ENCODE measurements at regions not wholly inside any gene's neighbourhood (a gene's known extent, or its start where the extent isn't known, plus 50 kb on each side); places are given as distances from the start of the nearest gene placed in this dataset.
"Not testable (repeated sequence)": the region's sequence is repeated elsewhere in the genome, so short reads cannot be mapped to it uniquely, and the experiment has no call there.

DNA sequence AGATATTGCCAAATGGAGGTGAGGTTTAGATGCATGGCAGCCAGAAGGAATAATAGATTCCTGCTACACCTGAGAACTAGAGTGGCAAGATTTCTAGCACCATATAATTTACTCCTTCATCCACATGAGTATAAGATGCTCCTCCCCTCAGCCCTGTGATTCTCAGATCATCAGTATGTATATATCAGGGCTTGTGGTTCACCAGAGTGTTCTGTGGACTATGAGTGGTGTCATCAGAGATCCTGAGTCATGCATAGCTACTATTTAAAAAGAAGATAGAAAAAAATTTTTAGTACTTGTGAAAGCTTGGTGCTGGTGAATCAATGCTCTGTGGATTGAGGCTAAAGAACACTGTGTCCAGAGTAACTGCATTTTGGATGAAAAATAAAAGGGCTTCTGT, 285.9 kb downstream of the BMP4 start:
- DNase-seq (ENCODE audit: low read depth), result peak; percentile 71

DNA sequence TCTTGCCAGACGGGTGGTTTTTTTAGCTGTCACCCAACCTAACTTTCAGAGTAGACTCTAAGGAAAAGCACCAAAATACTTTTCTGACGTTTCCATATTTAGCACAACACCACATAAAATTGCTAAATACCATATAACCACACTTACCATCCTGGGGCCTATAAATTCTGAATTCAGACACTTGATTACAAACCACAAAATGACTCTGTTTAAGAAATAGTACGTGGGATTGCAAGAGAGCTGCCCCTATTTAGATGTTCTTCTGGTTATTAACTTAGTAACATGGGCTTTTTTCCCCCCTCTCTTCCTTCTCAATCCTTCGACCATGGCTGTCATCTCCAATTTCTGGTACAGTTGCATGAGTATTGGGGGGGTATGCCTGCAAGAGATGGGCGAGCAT, 287.7 kb downstream of the BMP4 start:
- peak; percentile 31 for DNase-seq (ENCODE audit: low read depth)

DNA sequence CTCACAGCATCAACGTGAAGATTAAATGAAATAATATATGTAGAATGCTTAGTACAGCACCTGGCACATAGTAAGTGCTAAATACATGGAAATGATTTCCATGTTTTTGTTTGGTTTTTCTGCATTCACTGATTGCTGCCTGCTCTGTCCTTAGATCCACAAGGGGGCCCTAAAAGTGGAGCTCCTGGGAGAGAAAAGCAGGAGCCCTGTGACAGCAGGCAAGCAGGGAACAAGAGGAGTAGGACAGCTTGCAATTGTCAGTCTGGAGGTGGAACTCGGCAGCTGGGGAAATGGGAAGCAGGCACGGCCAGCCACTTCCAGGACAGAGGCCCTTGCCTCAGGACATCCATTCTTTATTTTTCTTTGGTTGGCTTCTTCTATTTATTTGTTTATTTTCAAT, 292.9 kb downstream of the BMP4 start:
- DNase-seq (ENCODE audit: low read depth), result no peak

DNA sequence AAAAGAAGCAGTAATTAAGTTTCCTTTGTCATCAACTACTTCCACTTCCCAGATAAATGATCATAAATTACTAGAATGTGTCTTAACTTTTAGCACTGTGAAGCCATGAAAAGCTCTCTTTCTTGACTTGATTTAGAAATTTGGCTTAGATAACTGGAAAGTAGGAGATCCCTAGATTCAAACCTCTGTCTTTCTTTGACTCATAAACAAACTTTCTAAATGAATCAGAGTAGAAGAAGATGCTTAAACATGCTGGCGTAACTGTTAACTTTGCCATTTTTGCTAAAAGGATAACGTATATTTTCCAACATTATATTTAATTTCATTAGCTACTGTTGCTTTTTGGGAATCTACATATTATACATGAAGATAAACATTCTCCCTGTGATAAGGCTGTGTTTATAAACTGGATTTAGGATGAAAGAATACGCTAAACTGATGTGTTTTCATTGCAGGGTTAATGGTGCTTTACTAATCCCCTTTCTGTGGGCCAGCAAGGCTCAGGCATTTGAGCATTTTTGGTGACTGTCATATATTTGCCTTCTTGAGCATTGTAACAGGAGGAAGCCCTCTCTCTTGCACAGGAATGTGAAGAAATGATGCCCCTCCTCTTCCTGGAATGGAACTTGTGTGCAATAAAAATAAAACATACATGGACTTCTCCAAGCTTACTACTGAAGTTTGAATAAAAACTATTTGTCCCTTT, 301.4 kb downstream of the BMP4 start:
- no peak for DNase-seq (ENCODE audit: low read depth)

DNA sequence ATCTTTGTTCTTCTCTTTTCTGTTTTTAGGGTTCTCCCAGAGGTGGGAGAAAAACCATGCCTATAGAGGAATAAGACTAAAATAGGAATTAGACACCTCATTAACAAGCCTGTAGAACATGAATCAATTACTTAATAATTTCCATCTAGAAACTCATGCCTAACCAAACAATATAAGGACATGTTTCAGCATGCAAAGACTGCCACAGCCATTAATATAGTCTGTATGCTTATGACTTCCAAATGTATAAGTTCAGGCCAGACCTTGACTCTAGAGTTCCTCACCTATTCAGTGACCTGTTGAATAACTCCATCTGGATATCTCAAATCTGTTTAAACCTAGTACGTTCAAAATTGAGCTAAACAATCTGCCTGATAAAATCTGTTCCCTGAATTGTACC, 304.6 kb downstream of the BMP4 start:
- no peak for DNase-seq (ENCODE audit: low read depth)

DNA sequence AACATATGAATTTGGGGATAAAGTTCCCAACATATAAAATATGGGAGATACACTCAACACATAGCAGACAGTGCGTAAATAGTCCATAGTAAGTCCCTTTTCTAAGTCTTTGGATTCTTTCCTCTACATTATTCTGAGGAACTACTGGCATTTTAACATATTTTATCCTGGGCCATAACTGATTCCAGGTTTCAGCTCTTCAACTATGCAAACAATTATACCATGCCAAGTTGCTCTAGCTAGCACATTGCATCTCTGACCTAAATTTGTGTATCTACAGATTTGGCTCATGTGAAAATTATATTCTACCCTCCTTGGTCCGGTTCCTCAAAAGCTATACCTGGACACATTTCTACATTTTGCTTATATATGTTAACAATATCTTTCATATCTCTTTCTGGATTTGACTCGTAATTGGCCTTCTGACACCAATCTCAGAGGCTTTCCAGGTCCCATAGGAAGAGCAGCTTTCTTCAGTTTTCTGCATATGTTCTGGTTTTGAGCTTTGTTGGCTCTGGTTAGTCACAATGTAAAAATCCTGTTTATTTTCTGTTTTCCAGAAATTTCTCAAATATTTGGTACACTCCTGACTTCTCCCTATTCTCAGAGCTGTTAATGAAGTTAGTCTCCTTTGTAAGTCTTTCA, 305.4 kb downstream of the BMP4 start:
- no peak for DNase-seq (ENCODE audit: low read depth)

DNA sequence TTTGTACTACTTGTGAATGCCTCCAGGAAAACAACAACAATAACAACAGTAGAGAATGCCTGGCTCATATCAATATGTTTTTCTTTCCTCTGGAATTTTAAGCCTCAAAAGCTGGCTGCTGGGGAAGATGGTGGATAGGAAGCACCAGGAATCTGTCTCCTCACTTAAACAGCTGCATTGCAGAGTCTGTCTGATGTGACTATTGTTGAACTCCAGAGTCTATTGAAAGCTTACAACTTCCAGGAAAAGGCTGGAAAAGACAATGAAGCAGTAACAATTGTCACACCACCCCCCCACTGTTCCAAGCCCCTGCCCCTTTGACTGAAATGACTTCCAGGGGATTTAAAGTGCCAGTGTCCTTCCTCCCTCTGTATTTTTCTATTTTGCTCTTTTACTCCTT, 309.7 kb downstream of the BMP4 start:
- no peak for DNase-seq (ENCODE audit: low read depth)

DNA sequence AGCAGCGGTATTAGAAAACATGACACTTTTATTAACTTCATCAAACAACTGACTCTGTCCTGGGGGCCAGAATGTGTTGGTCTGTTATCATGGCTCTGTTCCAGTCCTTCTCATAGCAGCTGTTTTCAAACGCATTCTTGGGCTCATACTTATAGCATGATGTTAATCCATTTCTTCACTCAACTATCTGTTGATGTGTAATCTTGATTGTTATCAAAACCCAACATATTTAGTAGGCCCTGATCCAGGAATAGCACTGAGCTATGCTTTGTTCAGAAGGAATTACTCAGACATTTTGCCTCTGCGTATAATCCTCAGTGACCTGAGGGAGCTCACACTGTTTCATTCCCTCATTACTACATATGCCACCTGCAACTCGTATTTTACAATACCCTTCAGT, 315.9 kb downstream of the BMP4 start:
- no peak for DNase-seq (ENCODE audit: low read depth)

DNA sequence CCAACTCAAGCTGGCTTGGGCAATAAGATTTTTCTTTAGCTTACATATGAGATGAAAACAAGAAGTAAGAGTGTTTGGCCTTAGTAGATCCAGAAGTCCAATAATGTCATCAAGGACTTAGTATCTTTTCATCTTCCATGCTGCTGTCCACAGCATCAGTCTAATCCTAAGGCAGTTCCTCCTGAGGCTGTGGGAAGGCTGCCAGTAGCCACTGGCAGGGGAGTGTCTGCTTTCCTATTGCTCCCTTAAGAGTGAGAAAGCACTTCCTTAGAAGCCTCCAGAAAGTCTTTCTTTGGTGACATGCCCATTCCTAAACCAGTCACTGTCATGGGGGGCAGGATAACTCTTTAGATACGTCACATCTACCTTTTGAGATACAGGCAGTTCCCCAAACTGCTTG, 317.7 kb downstream of the BMP4 start:
- no peak for DNase-seq (ENCODE audit: low read depth)

DNA sequence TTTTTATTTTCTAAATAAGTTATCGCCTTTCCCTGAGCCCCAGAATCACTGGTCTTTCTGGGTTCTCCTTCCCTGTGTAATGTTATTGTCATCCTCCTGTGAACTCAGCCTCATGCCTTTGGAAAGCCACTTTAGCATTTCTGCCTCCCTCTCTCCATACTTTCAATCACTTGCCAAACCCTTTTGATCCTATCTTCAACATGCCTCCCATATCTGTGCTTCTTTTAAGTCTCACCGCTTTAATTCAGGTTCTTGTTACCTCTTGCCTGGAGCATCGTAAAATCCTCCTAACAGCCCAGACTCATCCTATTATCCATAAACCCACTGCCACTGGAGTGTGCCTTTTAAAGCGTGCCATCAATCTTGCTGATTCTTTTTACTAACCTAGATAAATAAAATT, 321.8 kb downstream of the BMP4 start:
- no peak for DNase-seq (ENCODE audit: low read depth)

DNA sequence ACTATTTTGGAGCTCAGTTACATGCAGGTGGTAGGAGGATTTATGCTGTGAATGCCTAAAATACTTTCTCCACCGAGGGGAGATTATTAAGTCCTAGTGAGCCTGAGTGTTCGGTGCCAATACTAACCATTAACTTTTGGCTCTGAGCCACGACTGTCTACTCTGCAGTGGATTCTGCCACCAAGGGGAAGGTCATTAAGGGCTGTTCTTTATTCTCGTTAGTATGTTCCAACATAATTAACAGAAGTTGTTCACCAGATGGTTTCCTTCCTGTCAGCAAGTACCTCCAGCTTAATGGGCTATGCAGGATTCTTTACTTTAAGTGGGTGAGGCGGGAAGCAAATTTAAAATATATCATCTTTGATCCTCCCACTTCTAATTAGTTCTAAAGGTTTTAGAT, 326.3 kb downstream of the BMP4 start:
- DNase-seq (ENCODE audit: low read depth), result no peak

DNA sequence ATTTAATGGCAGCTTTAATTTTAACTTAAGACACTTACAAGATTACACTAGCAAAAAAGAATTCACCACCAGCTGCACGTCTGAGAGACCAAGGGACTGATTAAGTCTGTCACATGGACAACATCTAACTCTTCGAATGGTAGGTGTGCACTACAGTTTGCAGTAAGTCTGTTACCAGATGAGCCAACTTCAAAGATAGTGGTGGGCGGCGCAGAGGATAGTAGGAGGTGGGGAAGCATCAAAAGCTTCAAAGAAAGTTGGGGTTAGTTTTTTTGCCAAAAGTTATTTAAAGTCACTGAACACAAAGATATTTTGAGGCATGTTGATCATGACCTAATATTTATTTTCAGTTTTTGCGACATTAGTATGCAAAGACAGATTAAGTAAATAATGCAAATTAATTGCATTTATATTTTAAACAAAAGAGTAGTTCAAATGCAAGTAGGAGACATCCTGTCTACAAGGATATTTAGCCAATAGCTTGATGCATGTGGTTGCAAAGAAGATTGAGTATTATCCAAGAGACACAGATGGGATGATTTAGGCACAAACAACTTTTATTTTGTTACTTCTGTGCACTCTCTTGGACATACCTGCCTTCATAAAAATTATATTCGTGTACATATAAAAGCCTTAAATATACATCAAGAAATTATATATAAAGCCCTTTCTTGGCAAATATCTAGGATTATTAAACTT, 327.7 kb downstream of the BMP4 start:
- no peak for DNase-seq (ENCODE audit: low read depth)

DNA sequence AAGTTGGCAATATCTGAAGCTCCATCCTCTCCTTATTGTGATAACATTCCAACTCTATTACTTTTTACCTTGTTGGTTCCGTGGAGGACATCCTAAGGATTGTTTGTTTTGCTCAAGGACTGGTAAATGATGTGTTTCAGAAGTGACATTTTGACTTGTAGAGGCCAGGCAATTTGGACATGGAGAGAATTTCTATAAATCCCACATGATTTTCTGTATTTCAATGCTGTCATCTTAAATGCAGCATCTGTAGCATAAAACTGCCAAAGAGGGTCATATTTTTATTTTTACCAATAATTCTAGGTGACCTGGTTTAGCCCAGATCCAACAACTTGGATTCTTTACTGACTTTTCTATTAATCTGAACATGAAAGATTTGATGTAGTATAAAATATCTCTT, 328.4 kb downstream of the BMP4 start:
- DNase-seq (ENCODE audit: low read depth), result no peak

DNA sequence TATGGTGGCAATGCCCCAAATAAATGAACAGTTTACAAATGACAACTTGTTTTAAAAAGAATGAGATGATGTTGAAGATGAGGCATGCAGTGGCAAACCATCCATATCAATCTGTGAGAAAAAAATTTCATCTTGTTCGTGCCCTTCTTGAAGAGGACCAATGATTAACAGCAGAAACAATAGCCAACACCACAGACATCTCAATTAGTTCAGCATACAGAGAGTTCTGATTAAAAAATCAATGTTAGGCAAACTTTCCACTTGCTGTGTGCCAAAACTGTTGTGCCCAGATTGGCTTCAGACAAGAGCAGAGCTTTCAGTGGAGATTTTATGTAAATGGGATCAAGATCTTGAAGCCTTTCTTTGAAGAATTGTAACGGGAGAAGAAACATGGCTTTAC, 329.9 kb downstream of the BMP4 start:
- DNase-seq (ENCODE audit: low read depth), result no peak

DNA sequence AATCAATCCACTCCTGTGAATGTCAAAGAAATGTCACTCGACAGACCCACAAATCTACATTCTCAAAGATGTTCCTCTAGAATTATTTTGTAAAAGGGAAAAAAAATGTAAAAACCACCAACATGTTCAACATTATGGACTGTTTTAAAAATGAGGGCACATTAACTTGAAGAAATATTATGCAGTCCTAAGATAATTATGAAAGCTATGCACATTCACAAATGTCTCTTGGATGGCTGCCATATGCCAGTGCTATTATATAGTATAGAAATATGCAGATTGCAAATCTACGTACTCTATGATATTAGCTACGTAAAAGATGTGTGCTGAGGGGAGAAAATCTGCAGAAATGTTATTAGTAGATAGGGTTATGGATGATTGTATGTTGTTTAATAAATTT, 334.2 kb downstream of the BMP4 start:
- no peak for DNase-seq (ENCODE audit: low read depth)

DNA sequence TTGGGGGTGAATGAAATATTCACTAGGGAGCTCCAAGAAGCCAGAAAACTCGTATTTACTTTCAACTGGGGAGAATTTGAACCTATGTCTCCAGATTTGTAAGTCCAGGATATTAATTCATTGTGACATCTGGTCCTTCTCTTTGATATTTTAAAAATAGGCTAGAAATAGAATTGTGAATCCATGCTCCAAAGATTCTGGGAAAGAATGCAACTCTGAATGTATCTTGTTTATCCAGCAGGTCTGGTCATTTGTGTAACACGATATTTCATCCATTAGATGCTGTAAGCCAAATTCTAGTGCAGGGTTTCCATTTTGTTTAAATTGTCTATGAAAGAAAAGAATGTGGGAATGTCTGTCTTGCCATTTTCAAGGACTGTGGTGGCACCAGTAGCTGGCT, 334.7 kb downstream of the BMP4 start:
- no peak for DNase-seq (ENCODE audit: low read depth)

DNA sequence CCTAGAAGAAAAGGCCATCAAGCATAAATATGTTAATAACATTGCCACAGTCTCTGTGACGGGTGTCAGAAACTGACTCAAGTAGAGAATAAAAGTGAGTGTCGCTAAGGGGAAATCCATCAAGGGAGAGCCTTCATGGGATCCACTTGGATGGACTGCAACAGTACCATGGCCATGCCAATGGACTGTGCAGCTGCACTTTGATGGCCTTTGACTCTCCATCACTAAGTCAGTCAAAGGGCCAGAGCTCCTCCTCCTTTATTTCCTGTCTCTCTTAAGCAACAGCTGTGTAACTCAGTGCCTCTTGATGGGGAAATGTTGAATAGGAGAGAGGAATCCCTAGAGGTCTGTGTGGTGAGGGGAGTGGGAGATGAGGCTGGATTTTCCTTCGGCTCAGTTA, 335.2 kb downstream of the BMP4 start:
- DNase-seq (ENCODE audit: low read depth), result no peak

DNA sequence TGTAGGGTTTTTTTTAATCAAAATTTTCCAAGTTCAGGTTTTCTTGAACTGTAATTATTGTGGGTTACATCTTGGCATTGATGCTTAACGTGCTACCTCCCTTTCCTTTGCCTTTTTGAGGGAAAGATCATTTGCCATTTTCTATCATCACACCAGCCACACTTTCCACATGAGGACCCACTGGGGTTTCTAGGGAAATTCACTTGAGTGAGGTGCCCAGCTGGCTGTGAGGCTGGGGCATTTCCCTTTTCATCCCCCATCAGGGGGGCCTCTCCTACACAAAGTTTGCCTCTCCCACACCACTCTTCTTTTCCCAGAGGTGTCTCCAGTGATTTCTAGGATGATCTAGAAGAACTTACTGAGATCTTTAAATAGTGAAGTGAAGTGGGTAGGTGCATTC, 335.7 kb downstream of the BMP4 start:
- no peak for DNase-seq (ENCODE audit: low read depth)

DNA sequence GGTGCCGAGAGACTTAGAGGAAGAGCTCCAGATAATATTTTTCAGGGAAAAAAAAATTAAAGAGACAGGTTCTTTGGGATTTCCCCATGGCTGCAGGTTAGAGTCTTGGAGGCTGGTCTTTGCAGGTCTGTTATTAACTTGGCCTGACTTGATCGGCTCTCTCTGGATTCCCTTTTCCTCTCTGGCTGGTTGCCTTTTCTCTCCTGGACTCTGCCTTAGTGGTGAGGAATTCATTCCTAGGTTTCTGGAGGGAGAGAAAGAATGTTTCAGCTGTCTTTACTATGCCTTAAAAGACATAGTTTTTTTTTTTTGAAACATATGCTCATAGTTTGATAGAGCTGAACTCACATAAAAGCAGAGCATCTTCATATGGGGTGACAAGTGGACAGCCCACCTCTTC, 336.3 kb downstream of the BMP4 start:
- no peak for DNase-seq (ENCODE audit: low read depth)

DNA sequence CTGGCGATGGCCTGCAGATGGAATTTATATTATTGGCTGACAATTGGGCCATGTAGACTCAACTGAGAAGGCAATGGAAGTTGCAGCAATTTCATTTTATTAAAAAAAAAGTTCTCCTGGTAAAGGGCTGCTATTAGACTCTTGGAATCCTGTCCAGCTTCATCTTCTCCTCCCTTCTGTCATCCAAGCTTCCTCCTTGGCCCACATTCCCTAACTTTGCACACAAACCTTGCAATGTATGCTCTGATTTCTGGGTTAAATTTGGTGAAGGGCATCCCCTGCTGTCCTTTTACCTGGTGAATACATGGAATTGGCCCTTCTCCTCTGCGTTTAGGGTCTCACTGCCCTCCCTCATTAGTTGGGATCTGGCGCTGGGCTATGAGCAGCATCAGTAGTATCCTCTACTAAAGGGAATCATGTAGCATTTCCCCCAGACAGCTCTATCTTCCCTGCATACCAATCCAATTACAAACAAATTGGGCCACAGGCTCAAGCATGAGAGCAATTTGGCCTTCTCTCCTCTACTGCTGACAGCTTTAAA, 336.9 kb downstream of the BMP4 start:
- peak; percentile 13 for DNase-seq (ENCODE audit: low read depth)

DNA sequence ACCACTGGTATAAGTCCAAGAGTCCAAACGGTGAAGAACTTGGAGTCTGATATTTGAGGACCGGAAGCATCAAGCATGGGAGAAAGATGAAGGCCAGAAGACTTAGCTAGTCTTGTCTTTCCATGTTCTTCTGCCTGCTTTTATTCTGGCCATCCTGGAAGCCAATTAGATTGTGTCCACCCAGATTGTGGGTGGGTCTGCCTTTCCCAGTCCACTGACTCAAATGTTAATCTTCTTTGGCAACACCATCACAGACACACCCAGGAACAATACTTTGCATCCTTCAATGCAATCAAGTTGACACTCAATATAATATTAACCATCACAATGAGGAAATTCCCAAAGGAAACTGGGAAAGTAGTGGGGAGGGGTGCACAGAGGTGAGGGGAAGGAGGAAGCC, 340.1 kb downstream of the BMP4 start:
- not testable (repeated sequence) for DNase-seq (ENCODE audit: low read depth)

DNA sequence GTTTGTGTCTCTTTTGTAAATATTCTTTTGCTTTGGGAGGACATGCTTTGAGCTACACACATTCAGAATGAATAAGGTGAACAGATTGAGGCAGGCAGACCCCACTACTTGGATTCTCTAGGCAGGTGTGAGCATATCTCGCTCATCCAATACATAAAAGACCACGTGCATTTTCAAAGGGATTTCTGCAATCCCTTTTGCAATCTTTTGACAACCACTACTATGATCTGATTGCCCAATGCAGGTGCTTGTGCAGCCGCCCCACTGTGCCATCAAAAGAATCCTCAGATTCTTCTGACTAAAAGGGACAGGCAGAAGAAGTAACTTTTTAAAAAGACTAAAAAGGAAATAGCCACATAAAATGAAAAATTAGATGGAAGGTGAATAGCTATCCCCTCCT, 341.4 kb downstream of the BMP4 start:
- no peak for DNase-seq (ENCODE audit: low read depth)

Measured in stromal cell of bone marrow (primary cell).